ENCODE measurements at regions not wholly inside any gene's neighbourhood (a gene's known extent, or its start where the extent isn't known, plus 50 kb on each side); places are given as distances from the start of the nearest gene placed in this dataset.

GRCh38 chr12:118704527-118705241, 276.7 kb upstream of the SRRM4 start:
- no peak for DNase-seq (ENCODE audit: low spot score)

GRCh38 chr12:118706437-118706836, 274.9 kb upstream of the SRRM4 start:
- DNase-seq (ENCODE audit: low spot score) = no peak

GRCh38 chr12:118709946-118710345, 271.4 kb upstream of the SRRM4 start:
- no peak for DNase-seq (ENCODE audit: low spot score)

DNA sequence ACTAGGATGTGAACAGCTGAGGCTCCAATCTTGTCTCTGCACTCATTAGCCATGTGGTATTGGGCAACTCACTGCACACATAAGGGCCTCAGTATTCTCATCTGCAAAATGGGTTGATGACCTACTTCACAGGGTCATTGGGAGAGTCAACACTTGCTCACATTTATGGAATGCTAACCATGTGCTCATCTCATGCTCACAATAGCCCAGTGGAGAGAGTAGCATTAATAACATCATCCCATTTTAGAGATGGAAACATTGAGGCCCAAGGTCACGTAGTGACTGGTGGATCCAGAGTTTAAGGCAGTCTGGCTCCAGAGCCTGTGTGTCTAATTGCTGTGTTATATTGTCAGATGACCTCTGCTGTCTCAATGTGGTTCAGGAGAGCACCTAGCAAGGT, 270.2 kb upstream of the SRRM4 start:
- DNase-seq (ENCODE audit: low spot score) = no peak

DNA sequence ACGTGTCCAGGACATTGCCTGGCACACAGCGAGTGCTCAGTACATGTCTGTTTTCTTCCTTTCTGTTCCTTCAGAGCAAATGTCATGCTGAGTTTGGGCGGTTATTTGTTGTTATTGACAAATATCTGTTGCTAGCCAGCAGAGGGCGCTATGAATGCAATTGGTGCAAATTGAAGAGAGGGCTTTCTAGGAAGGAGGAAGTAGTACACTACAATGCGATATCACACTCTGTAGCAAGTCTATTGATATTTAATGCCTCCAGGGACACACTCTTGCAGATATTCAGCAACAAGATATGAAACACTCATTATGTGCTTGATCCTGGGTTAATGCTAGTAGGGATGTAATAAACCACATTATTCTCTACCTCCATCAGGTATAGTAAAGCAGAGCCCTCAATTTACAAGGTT, 267.3 kb upstream of the SRRM4 start:
- peak; percentile 39 for DNase-seq (ENCODE audit: low spot score)

- no peak for DNase-seq (ENCODE audit: low spot score)
Measured at GRCh38 chr12:118714500-118714899, 266.8 kb upstream of the SRRM4 start.

GRCh38 chr12:118715647-118716046, 265.7 kb upstream of the SRRM4 start:
- DNase-seq (ENCODE audit: low spot score) = no peak

GRCh38 chr12:118727196-118727978, 254.0 kb upstream of the SRRM4 start:
- no peak for DNase-seq (ENCODE audit: low spot score)

GRCh38 chr12:118727979-118728366, 253.4 kb upstream of the SRRM4 start:
- DNase-seq (ENCODE audit: low spot score) = no peak

DNA sequence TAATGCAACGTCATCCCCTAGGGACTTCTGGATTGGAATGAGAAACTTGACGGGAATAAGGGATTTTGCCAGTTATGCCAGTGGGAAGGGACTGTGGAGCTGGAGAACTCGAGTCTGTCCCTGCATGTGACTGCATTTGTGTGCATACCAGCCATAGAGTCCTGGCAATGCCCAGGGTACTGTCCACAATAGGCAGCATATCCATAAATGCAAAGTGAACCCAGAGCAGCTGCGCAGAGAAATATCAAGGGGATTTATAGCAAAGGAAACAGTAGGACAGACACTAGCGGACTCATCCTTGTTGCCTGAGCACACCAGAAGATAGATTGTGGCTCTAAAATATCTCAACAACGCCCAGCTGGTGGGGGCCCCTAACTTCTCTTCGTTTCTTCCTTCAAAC, 247.1 kb upstream of the SRRM4 start:
- no peak for DNase-seq (ENCODE audit: low spot score)

GRCh38 chr12:118737985-118738540, 243.3 kb upstream of the SRRM4 start:
- DNase-seq (ENCODE audit: low spot score) = no peak

GRCh38 chr12:118741194-118741593, 240.1 kb upstream of the SRRM4 start:
- DNase-seq (ENCODE audit: low spot score) = no peak

- no peak for DNase-seq (ENCODE audit: low spot score)
Measured at GRCh38 chr12:118742431-118742830, 238.9 kb upstream of the SRRM4 start.

GRCh38 chr12:118743896-118744700, 237.2 kb upstream of the SRRM4 start:
- DNase-seq (ENCODE audit: low spot score) = no peak

- no peak for DNase-seq (ENCODE audit: low spot score)
Measured at GRCh38 chr12:118746176-118746575, 235.2 kb upstream of the SRRM4 start.

DNA sequence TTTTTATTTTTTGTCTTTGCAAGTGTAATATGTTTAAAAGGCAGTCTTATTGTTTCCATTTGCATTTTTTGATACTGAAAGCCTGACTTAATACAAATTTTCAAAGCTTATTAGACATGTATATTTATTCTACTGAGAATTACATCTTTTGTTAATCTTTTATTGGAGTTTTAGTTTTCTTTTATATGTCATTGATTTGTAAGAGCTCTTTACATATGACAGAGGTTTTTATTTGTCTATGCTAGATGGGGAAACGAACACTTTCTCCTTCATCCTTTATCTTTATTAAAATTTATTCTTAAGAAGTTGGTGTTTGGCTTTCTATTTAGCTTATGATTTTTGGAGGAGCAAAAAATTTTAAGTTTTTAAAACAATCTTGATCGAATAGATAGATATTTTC, 234.4 kb upstream of the SRRM4 start:
- no peak for DNase-seq (ENCODE audit: low spot score)

DNA sequence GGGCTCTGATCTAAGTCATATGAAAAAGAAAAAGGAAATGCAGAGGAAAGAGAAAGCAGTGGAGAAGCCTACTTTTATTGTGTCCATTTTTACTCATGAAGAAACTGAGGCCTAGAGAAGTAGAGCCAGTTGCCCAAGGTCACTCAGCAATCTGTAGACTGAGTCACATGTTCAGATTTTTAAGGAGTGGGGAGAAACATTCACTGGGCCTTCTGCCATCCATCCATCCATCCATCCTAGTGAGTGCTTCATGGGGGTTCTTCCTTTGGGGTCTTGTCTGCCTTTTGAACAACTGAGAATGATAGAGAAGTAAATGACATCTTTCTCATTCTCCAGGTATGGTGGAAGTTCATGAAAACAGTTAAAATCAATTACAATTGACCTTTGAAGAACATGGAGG, 233.6 kb upstream of the SRRM4 start:
- no peak for DNase-seq (ENCODE audit: low spot score)

GRCh38 chr12:118748478-118749380, 232.6 kb upstream of the SRRM4 start:
- no peak for DNase-seq (ENCODE audit: low spot score)

GRCh38 chr12:118749646-118750045, 231.7 kb upstream of the SRRM4 start:
- DNase-seq (ENCODE audit: low spot score) = no peak

DNA sequence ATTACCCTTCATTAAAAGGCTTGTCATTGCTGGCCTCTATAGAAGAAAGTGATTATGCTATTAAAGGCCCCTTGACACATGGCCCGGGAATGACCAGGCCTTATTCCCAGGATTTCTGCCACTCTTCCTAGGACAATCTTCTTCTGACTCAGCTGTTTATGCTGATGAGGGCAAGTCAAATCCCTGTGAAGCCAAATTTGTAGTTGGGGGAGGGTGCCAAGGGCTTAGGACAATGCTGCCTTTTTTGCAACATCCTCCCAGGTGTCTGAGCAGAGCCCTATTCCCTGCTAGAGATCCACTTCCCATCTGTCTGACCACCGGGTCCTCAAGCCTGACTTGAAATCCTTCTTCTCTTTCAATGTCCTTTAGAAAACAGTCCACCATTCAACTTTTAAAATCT, 230.7 kb upstream of the SRRM4 start:
- DNase-seq (ENCODE audit: low spot score) = no peak

DNA sequence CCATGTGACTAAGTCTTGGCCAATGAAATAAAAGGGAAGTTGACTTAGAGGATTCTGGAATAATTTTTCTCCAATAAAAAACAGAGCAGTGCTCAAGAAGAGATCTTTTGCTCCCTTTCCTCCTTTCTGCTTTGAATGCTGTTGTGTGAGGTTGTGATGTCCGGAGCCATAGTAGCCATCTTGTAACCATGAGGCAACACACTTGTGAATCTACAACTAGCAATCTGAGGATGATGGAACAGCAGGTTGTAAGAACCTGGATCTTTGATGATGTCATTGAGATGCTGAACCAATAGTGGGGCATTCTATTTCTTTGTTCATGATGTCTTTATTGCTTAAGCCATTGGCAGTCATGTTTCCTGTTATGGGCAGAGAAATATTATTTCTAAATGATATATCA, 230.0 kb upstream of the SRRM4 start:
- DNase-seq (ENCODE audit: low spot score) = no peak
